H1 (cell line): ENCODE measurements at regions not wholly inside any gene's neighbourhood (a gene's known extent, or its start where the extent isn't known, plus 50 kb on each side); places are given as distances from the start of the nearest gene placed in this dataset.

Experiments used
- CTCF ChIA-PET: fragments of 300-600 bp; sonication (Branson Sonifier 250); formaldehyde crosslinking; loops from one replicate; lab custom pipeline; 2021; ENCODE audit not compliant: partially characterized antibody; lab: Charles Lee
- POLR2A ChIA-PET: fragments of 300-600 bp; sonication (Branson Sonifier 250); formaldehyde crosslinking; loops from one replicate; lab custom pipeline; 2021; ENCODE audit warnings: inconsistent platforms; ENCODE audit not compliant: partially characterized antibody; lab: Charles Lee
- DNase-seq, 2 experiments: peaks; one replicate each; pipeline versions ENCODE4 v3.0.0 to v3.0.0-alpha.2; 2010 to 2022; ENCODE audit warnings: low spot score in 2 of 2, low read depth in 1 of 2, mixed read lengths in 1 of 2
- FAIRE-seq: peaks from 2 replicates; lab custom pipeline; 2011; peaks lifted over from hg19 to GRCh38; lab: Jason Lieb, UNC
- H2AFZ ChIP-seq: 2 replicates; pipeline ENCODE4 v1.8.1; 2012; ENCODE audit warnings: low read length, inconsistent platforms
- H2AK5ac ChIP-seq: 2 replicates; pipeline ENCODE4 v1.6.1; 2013; ENCODE audit warnings: low read depth, low read length
- H2BK120ac ChIP-seq: replicated peaks from 2 replicates; pipeline ENCODE3; 2013; ENCODE audit warnings: low read depth, low read length, inconsistent platforms
- H2BK12ac ChIP-seq: 2 replicates; pipeline ENCODE4 v1.6.1; 2013; ENCODE audit warnings: low read depth, low read length
- H2BK15ac ChIP-seq: 2 replicates; pipeline ENCODE4 v1.6.1; 2013; ENCODE audit warnings: low read length
- H2BK20ac ChIP-seq: 2 replicates; pipeline ENCODE4 v1.6.1; 2013; ENCODE audit warnings: low read length
- H2BK5ac ChIP-seq: 2 replicates; pipeline ENCODE4 v1.6.1; 2013; ENCODE audit warnings: low read depth, low read length
- H3K14ac ChIP-seq: 2 replicates; pipeline ENCODE4 v1.6.1; 2013; ENCODE audit warnings: inconsistent platforms; ENCODE audit not compliant: insufficient read length
- H3K18ac ChIP-seq: 2 replicates; pipeline ENCODE4 v1.6.1; 2013; ENCODE audit warnings: low read length; ENCODE audit errors: extremely low read depth
- H3K23ac ChIP-seq: 2 replicates; pipeline ENCODE4 v1.6.1; 2013; ENCODE audit warnings: inconsistent platforms; ENCODE audit not compliant: insufficient read length
- H3K23me2 ChIP-seq: 2 replicates; pipeline ENCODE4 v1.6.1; 2013; ENCODE audit warnings: low read depth, low read length
- H3K27ac ChIP-seq: 2 replicates; pipeline ENCODE4 v1.6.1; 2011; ENCODE audit warnings: low read depth, low read length, inconsistent platforms
- H3K27me3 ChIP-seq, 4 experiments: replicated peaks in 1 of 4; 1 replicate in 1 of 4; 2 replicates in 3 of 4; pipeline versions ENCODE4 v1.6.1 to v1.8.1; 2011 to 2013; ENCODE audit warnings: low read length in 3 of 4, mild to moderate bottlenecking in 3 of 4, inconsistent platforms in 2 of 4, mixed read lengths in 2 of 4, moderate library complexity in 1 of 4; ENCODE audit not compliant: control insufficient read depth in 3 of 4, insufficient read depth in 3 of 4; ENCODE audit errors: extremely low read depth in 1 of 4
- H3K36me3 ChIP-seq, 4 experiments: 2 replicates each; pipeline versions ENCODE4 v1.6.1 to v1.8.1; 2011 to 2013; ENCODE audit warnings: mild to moderate bottlenecking in 4 of 4, low read length in 3 of 4, moderate library complexity in 2 of 4, control low read depth in 1 of 4, inconsistent platforms in 1 of 4; ENCODE audit not compliant: insufficient read depth in 4 of 4, control insufficient read depth in 2 of 4
- H3K4ac ChIP-seq: replicated peaks from 2 replicates; pipeline ENCODE3; 2013; ENCODE audit warnings: low read length, low read depth, mixed read lengths, inconsistent platforms; ENCODE audit not compliant: insufficient read length
- H3K4me1 ChIP-seq, 4 experiments: replicated peaks in 1 of 4; 1 replicate in 1 of 4; 2 replicates in 3 of 4; pipeline versions ENCODE4 v1.6.1 to v1.8.1; 2011 to 2013; ENCODE audit warnings: low read length in 3 of 4, inconsistent platforms in 2 of 4, mixed read lengths in 1 of 4; ENCODE audit not compliant: insufficient read depth in 4 of 4, control insufficient read depth in 3 of 4
- H3K4me2 ChIP-seq, 2 experiments: 2 replicates each; pipeline versions ENCODE4 v1.6.1 to v1.8.1; 2011 to 2013; ENCODE audit warnings: low read depth in 2 of 2, low read length in 2 of 2, control low read depth in 1 of 2, inconsistent platforms in 1 of 2, mild to moderate bottlenecking in 1 of 2; ENCODE audit not compliant: insufficient read depth in 1 of 2
- H3K4me3 ChIP-seq, 4 experiments: fragments of 200-600, 300-600 bp in 1 of 4; sonication (generic), shearing (Covaris generic), sonication (Bioruptor Twin) in 1 of 4; 2 replicates each; pipeline versions ENCODE4 v1.5.1 to v1.8.1; 2011 to 2016; ENCODE audit warnings: low read length in 4 of 4, low read depth in 3 of 4, control low read depth in 2 of 4, inconsistent platforms in 2 of 4, mild to moderate bottlenecking in 2 of 4, mixed read lengths in 1 of 4, moderate library complexity in 1 of 4; ENCODE audit not compliant: insufficient read depth in 2 of 4; ENCODE audit errors: extremely low read depth in 1 of 4
- H3K56ac ChIP-seq: replicated peaks from 2 replicates; pipeline ENCODE3; 2013; ENCODE audit warnings: low read depth, mild to moderate bottlenecking, mixed read lengths, low read length, inconsistent platforms; ENCODE audit not compliant: insufficient read length
- H3K79me1 ChIP-seq: 2 replicates; pipeline ENCODE4 v1.6.1; 2013; ENCODE audit warnings: low read depth, low read length, control low read depth
- H3K79me2 ChIP-seq, 2 experiments: 2 replicates each; pipeline versions ENCODE4 v1.6.1 to v1.8.1; 2012 to 2013; ENCODE audit warnings: low read length in 2 of 2, mild to moderate bottlenecking in 2 of 2, inconsistent platforms in 1 of 2; ENCODE audit not compliant: insufficient read depth in 2 of 2, control insufficient read depth in 1 of 2
- H3K9ac ChIP-seq, 4 experiments: replicated peaks in 1 of 4; 1 replicate in 1 of 4; 2 replicates in 3 of 4; pipeline versions ENCODE4 v1.6.1 to v1.8.1; 2011 to 2013; ENCODE audit warnings: low read depth in 3 of 4, low read length in 3 of 4, control low read depth in 2 of 4, mild to moderate bottlenecking in 2 of 4, moderate library complexity in 2 of 4, inconsistent platforms in 1 of 4; ENCODE audit errors: extremely low read depth in 1 of 4
- H3K9me3 ChIP-seq, 2 experiments: 2 replicates each; pipeline versions ENCODE4 v1.6.1 to v1.8.1; 2012 to 2013; ENCODE audit warnings: mild to moderate bottlenecking in 2 of 2, moderate library complexity in 2 of 2, control low read depth in 1 of 2, inconsistent platforms in 1 of 2, low read depth in 1 of 2, low read length in 1 of 2, mixed read lengths in 1 of 2; ENCODE audit not compliant: insufficient read depth in 2 of 2
- H4K20me1 ChIP-seq, 2 experiments: replicated peaks in 1 of 2; 2 replicates each; pipeline versions ENCODE3 to v1.8.1; 2011 to 2013; ENCODE audit warnings: inconsistent platforms in 2 of 2, low read length in 2 of 2, mild to moderate bottlenecking in 1 of 2; ENCODE audit not compliant: insufficient read depth in 2 of 2, control insufficient read depth in 1 of 2
- H4K5ac ChIP-seq: 2 replicates; pipeline ENCODE4 v1.6.1; 2013; ENCODE audit warnings: low read length, low read depth, mixed read lengths, inconsistent platforms; ENCODE audit not compliant: insufficient read length
- H4K8ac ChIP-seq: 2 replicates; pipeline ENCODE4 v1.8.0; 2013; ENCODE audit warnings: mild to moderate bottlenecking, moderate library complexity, low read length, inconsistent platforms; ENCODE audit not compliant: insufficient read depth; ENCODE audit errors: extremely low read depth
- H4K91ac ChIP-seq: replicated peaks from 2 replicates; pipeline ENCODE3; 2013; ENCODE audit warnings: low read length, mixed read lengths, inconsistent platforms; ENCODE audit not compliant: insufficient read length
- ATF3 ChIP-seq: IDR thresholded peaks from 2 replicates; pipeline ENCODE4 v1.6.1; 2011; ENCODE audit warnings: low read depth, mild to moderate bottlenecking, low read length; ENCODE audit not compliant: insufficient read depth
- BACH1 ChIP-seq: IDR thresholded peaks from 2 replicates; pipeline ENCODE4 v1.6.1; 2012; ENCODE audit warnings: low read length, improper control_type of control experiment
- CBX5 ChIP-seq: fragments of 300-800, 300-1000 bp; sonication (generic); IDR thresholded peaks from 2 replicates; pipeline ENCODE4 v1.7.1; 2016; ENCODE audit warnings: antibody characterized with exemption, low read length, low read depth
- E2F6 ChIP-seq: IDR thresholded peaks from 2 replicates; pipeline ENCODE4 v1.6.1; 2012; ENCODE audit warnings: inconsistent platforms
- EZH2 ChIP-seq: fragments of 200-600 bp; sonication (generic); IDR thresholded peaks from 2 replicates; pipeline ENCODE4 v1.7.1; 2012; ENCODE audit warnings: low read depth, mild to moderate bottlenecking, moderate library complexity, low read length, inconsistent platforms; ENCODE audit not compliant: severe bottlenecking
- GTF2F1 ChIP-seq: IDR thresholded peaks from 2 replicates; pipeline ENCODE4 v1.6.1; 2012; ENCODE audit warnings: low read depth, low read length, improper control_type of control experiment, borderline replicate concordance
- KDM1A ChIP-seq: fragments of 200-600, 300-600 bp; sonication (generic); IDR thresholded peaks from 2 replicates; pipeline ENCODE4 v1.7.1; 2016; ENCODE audit warnings: mild to moderate bottlenecking, low read length, borderline replicate concordance
- MAFK ChIP-seq: IDR thresholded peaks from 2 replicates; pipeline ENCODE4 v1.6.1; 2012; ENCODE audit warnings: low read depth, mild to moderate bottlenecking, improper control_type of control experiment, low read length
- NANOG ChIP-seq: IDR thresholded peaks from 2 replicates; pipeline ENCODE4 v1.6.1; 2011; ENCODE audit warnings: low read length, low read depth, mild to moderate bottlenecking, inconsistent platforms; ENCODE audit not compliant: insufficient read depth, poor library complexity, severe bottlenecking
- POLR2AphosphoS5 ChIP-seq: IDR thresholded peaks from 2 replicates; pipeline ENCODE4 v1.6.1; 2011; ENCODE audit warnings: low read depth, low read length
- SAP30 ChIP-seq: fragments of 300-600 bp; sonication (generic); IDR thresholded peaks from 2 replicates; pipeline ENCODE4 v1.7.1; 2012; ENCODE audit warnings: low read length, moderate library complexity, mild to moderate bottlenecking, inconsistent platforms; ENCODE audit not compliant: insufficient read depth, insufficient replicate concordance
- SP4 ChIP-seq: IDR thresholded peaks from 2 replicates; pipeline ENCODE4 v1.6.1; 2012; ENCODE audit warnings: low read length, inconsistent platforms
- TBP ChIP-seq: IDR thresholded peaks from 2 replicates; pipeline ENCODE4 v1.6.1; 2011; ENCODE audit warnings: low read depth, low read length, improper control_type of control experiment
- TCF12 ChIP-seq: IDR thresholded peaks from 2 replicates; pipeline ENCODE4 v1.6.1; 2011; ENCODE audit warnings: low read depth, mild to moderate bottlenecking, low read length
- YY1 ChIP-seq: IDR thresholded peaks from 2 replicates; pipeline ENCODE4 v1.6.1; 2011; ENCODE audit warnings: low read depth, mild to moderate bottlenecking, low read length
- WGBS, 2 experiments: shearing (Covaris generic) in 1 of 2; methylation state at CpG; one replicate each; pipeline versions ENCODE4 v1.1.6 to v1.1.7; 2013 to 2015; ENCODE audit warnings: low lambda C conversion rate in 2 of 2, mixed read lengths in 2 of 2, inconsistent platforms in 1 of 2, low coverage in 1 of 2, missing lambda C conversion rate in 1 of 2; ENCODE audit not compliant: insufficient replicate concordance in 2 of 2, insufficient coverage in 1 of 2, insufficient read length in 1 of 2; ENCODE audit errors: extremely low coverage in 1 of 2, missing lambda C conversion rate in 1 of 2; 5-methylcytosine and 5-hydroxymethylcytosine counted together

GRCh38 chr11:91591021-91591420 is 633.6 kb upstream of the FAT3 start:
- Histone ChIP-seq H3K4me1 (no peaks in the 10 kb centered on the region), H3K79me1 (no peaks in the 10 kb centered on the region), H3K27me3 (no peaks in the 10 kb centered on the region), H3K36me3 (no peaks in the 10 kb centered on the region), H4K8ac (no peak overlapping the region), H3K4me3 (no peak overlapping the region), H4K5ac (no peak overlapping the region), H2AK5ac (no peak overlapping the region), H2BK15ac (no peak overlapping the region), H3K56ac (no peak overlapping the region), H3K27ac (no peak overlapping the region), H2BK12ac (no peak overlapping the region), H3K9ac (no peak overlapping the region), H3K9me3 (peaks cover 3% of the 10 kb centered on the region in 2 experiments; a peak in 2 of 4 replicates), H2BK5ac (no peak overlapping the region), H2AFZ (no peak overlapping the region), H3K79me2 (no peaks in the 10 kb centered on the region), H3K23ac (no peak overlapping the region), H3K4me2 (no peak overlapping the region), H3K4ac (no peak overlapping the region), H3K18ac (no peak overlapping the region), H3K23me2 (no peaks in the 10 kb centered on the region; the same call in 1 of the 2 replicates), H3K14ac (no peak overlapping the region), H2BK120ac (no peak overlapping the region), H2BK20ac (no peak overlapping the region), H4K91ac (no peak overlapping the region), H4K20me1 (no peaks in the 10 kb centered on the region)
- CTCF ChIA-PET: no interaction called here
- POLR2A ChIA-PET: no interaction called here
- DNase-seq (no peak), FAIRE-seq (no peak)
- WGBS, 2 experiments: 100% methylated on average over 1 of the region's 1 CpG; no CpG with 5 or more reads in 1 of the 2 experiments
- TF ChIP-seq YY1 (no peak), KDM1A (no peak), NANOG (no peak), EZH2 (no peak), SP4 (no peak), ATF3 (no peak), BACH1 (no peak), TBP (no peak), TCF12 (no peak), SAP30 (no peak), GTF2F1 (no peak), CBX5 (no peak), MAFK (no peak), POLR2AphosphoS5 (no peak), E2F6 (no peak)
